ENCODE measurements at regions not wholly inside any gene's neighbourhood (a gene's known extent, or its start where the extent isn't known, plus 50 kb on each side); places are given as distances from the start of the nearest gene placed in this dataset.

DNA sequence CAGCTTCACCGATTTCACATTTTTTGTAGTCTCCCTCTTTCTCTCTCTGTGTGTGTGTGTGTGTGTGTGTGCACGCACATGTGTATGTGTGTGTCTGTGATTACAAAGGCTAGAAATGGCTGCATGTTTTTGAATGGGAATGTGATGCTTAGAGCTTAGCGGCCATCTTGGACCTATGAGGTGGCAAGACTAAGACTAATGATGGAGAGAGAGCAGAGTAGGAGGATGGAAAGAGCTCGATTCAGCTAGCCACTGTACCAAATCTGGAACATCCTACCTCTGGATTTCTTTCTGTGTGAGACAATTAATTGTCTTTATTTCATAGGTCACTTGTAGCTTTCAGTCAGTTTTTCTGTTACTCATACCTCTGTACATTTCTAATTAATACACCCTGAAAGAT lies 205.1 kb downstream of the PCSK1 start:
- Histone ChIP-seq H3K9ac (peak overlapping the region; percentile 59; the same call in 1 of the 2 replicates), H3K27ac (ENCODE audit: low read depth in 2 of 2, low read length in 1 of 2) (peak overlapping the region; percentile 86 to 88; a peak in 3 of 4 replicates), H3K27me3 (ENCODE audit: insufficient read depth) (no peaks in the 10 kb centered on the region), H3F3A (replicated peaks; ENCODE audit: insufficient read depth) (peaks cover 20% of the 10 kb centered on the region), H3K9me3 (no peaks in the 10 kb centered on the region), H3K9me2 (no peaks in the 10 kb centered on the region), H2AFZ (ENCODE audit: low read depth) (no peak overlapping the region), H3K4me1 (ENCODE audit: control insufficient read depth in 1 of 2, insufficient read depth in 2 of 2, low read depth in 1 of 2, low read length in 1 of 2) (peaks cover 0 to 8% of the 10 kb centered on the region in 2 experiments; a peak in 1 of 4 replicates), H3K36me3 (replicated peaks in 1 of 2; ENCODE audit: control insufficient read depth in 1 of 2, insufficient read depth in 2 of 2, low read length in 1 of 2) (no peaks in the 10 kb centered on the region), H3K4me3 (ENCODE audit: low read depth in 2 of 2, low read length in 1 of 2) (no peak overlapping the region), H4K20me1 (ENCODE audit: insufficient read depth) (no peaks in the 10 kb centered on the region), H3K79me2 (ENCODE audit: insufficient read depth) (no peaks in the 10 kb centered on the region), H3K4me2 (no peak overlapping the region)
- ChIA-PET POLR2A (no interaction called here), CTCF (interaction anchor here (1.0 kb wide), 1 partner anchor 16 kb away, joined by 3 read pairs; no protein-coding TSS in a partner anchor)
- no peak for DNase-seq
- 94% methylated on average over 4 of the region's 4 CpGs for WGBS (ENCODE audit: low lambda C conversion rate)
- TF ChIP-seq EP300 (IDR thresholded peaks at IDR 0.05; ENCODE audit: borderline replicate concordance in 1 of 2, low read depth in 1 of 2, low read length in 1 of 2), result no peak
- TF ChIP-seq YY1 (IDR thresholded peaks at IDR 0.05; ENCODE audit: low read depth), result peak; percentile 54; the same call in 1 of the 2 replicates

DNA sequence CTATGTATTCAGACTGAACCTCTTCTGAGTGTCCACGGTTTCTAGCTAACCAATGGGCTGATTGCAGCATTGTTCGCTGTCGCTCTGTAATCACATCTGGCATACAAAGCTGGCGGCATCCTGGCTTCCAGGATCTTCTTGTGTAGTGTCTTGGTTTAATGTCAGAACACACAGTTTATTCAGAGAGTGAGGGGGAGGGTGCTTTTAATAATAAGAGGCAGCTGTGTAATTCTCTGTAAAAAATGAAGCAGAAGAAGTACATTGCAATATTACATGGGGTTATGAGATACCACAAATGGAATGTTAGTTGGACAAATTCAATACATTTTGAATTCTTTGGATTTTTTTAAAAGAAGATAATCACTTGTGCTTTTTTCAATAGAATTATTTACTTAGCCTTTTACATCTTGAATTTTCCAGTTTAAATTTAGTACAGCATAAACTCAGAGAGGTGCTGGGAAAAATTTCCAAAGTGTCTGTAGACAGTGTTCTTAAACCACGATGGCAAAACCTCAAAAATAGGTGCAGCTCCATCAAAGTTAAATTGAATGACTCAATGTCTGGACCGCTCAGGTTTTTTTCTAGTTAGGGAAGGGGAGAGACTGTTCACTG lies 206.0 kb downstream of the PCSK1 start:
- DNase-seq, result no peak
- Histone ChIP-seq H3K9ac (peak overlapping the region; percentile 59), H3F3A (replicated peaks; ENCODE audit: insufficient read depth) (peaks cover 20% of the 10 kb centered on the region), H3K27me3 (ENCODE audit: insufficient read depth) (no peaks in the 10 kb centered on the region), H3K79me2 (ENCODE audit: insufficient read depth) (no peaks in the 10 kb centered on the region), H3K9me3 (no peaks in the 10 kb centered on the region), H3K9me2 (no peaks in the 10 kb centered on the region), H3K4me3 (ENCODE audit: low read depth in 2 of 2, low read length in 1 of 2) (peak overlapping the region in 1 of 2 experiments; percentile 21; a peak in 1 of 4 replicates), H2AFZ (ENCODE audit: low read depth) (peak overlapping the region; percentile 30; the same call in 1 of the 2 replicates), H3K4me2 (peak overlapping the region; percentile 54), H4K20me1 (ENCODE audit: insufficient read depth) (no peaks in the 10 kb centered on the region), H3K27ac (ENCODE audit: low read depth in 2 of 2, low read length in 1 of 2) (peak overlapping the region; percentile 86 to 88), H3K4me1 (ENCODE audit: control insufficient read depth in 1 of 2, insufficient read depth in 2 of 2, low read depth in 1 of 2, low read length in 1 of 2) (peaks cover 0 to 8% of the 10 kb centered on the region in 2 experiments; a peak in 1 of 4 replicates), H3K36me3 (replicated peaks in 1 of 2; ENCODE audit: control insufficient read depth in 1 of 2, insufficient read depth in 2 of 2, low read length in 1 of 2) (no peaks in the 10 kb centered on the region)
- 14% methylated on average over 6 of the region's 6 CpGs for WGBS (ENCODE audit: low lambda C conversion rate)
- ChIA-PET POLR2A (no interaction called here), CTCF (interaction anchor here (1.0 kb wide), 1 partner anchor 17 kb away, joined by 3 read pairs; no protein-coding TSS in a partner anchor)
- TF ChIP-seq SIN3A (IDR thresholded peaks at IDR 0.05; ENCODE audit: borderline replicate concordance, low read depth, low read length) (no peak), FOXM1 (IDR thresholded peaks at IDR 0.05; ENCODE audit: low read depth) (peak; percentile 75), JUND (IDR thresholded peaks at IDR 0.05) (peak; percentile 56), POLR2AphosphoS5 (IDR thresholded peaks at IDR 0.05; ENCODE audit: low read depth, low read length) (peak; percentile 68; the same call in 1 of the 2 replicates), EP300 (IDR thresholded peaks at IDR 0.05; ENCODE audit: borderline replicate concordance in 1 of 2, low read depth in 1 of 2, low read length in 1 of 2) (peak in 1 of 2 experiments; percentile 93; a peak in 2 of 4 replicates), RCOR1 (IDR thresholded peaks at IDR 0.05; ENCODE audit: low read length) (no peak), FOXJ3 (CRISPR knock-in tag; IDR thresholded peaks at IDR 0.05) (no peak), MXI1 (IDR thresholded peaks at IDR 0.05; ENCODE audit: low read depth, low read length) (no peak), MEF2A (IDR thresholded peaks at IDR 0.05; ENCODE audit: borderline replicate concordance, low read depth) (peak; percentile 70), TEAD4 (IDR thresholded peaks at IDR 0.05; ENCODE audit: borderline replicate concordance, insufficient read depth) (peak; percentile 82), TCF12 (IDR thresholded peaks at IDR 0.05) (peak; percentile 97), ELF1 (IDR thresholded peaks at IDR 0.05) (no peak), RAD21 (IDR thresholded peaks at IDR 0.05; ENCODE audit: low read length) (no peak), GABPA (IDR thresholded peaks at IDR 0.05; ENCODE audit: low read depth) (no peak; the same call in 1 of the 2 replicates), FOSL2 (IDR thresholded peaks at IDR 0.05; ENCODE audit: borderline replicate concordance, low read depth) (peak; percentile 63; the same call in 1 of the 2 replicates), GATA2 (CRISPR knock-in tag; IDR thresholded peaks at IDR 0.05) (no peak), CHD2 (IDR thresholded peaks at IDR 0.05; ENCODE audit: low read length, partially characterized antibody) (no peak), RXRA (IDR thresholded peaks at IDR 0.05; ENCODE audit: borderline replicate concordance, low read depth) (peak; percentile 68), NFIC (IDR thresholded peaks at IDR 0.05; ENCODE audit: borderline replicate concordance) (peak; percentile 56; the same call in 1 of the 2 replicates), NRF1 (IDR thresholded peaks at IDR 0.05; ENCODE audit: low read depth, low read length) (no peak), TAF1 (IDR thresholded peaks at IDR 0.05; ENCODE audit: borderline replicate concordance, low read depth, low read length) (peak; percentile 30; the same call in 1 of the 2 replicates)
- TF ChIP-seq, protein P1, sequence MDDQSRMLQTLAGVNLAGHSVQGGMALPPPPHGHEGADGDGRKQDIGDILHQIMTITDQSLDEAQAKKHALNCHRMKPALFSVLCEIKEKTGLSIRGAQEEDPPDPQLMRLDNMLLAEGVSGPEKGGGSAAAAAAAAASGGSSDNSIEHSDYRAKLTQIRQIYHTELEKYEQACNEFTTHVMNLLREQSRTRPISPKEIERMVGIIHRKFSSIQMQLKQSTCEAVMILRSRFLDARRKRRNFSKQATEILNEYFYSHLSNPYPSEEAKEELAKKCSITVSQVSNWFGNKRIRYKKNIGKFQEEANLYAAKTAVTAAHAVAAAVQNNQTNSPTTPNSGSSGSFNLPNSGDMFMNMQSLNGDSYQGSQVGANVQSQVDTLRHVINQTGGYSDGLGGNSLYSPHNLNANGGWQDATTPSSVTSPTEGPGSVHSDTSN (IDR thresholded peaks at IDR 0.05), result peak; percentile 71
- TF ChIP-seq, protein P2, sequence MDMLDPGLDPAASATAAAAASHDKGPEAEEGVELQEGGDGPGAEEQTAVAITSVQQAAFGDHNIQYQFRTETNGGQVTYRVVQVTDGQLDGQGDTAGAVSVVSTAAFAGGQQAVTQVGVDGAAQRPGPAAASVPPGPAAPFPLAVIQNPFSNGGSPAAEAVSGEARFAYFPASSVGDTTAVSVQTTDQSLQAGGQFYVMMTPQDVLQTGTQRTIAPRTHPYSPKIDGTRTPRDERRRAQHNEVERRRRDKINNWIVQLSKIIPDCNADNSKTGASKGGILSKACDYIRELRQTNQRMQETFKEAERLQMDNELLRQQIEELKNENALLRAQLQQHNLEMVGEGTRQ (IDR thresholded peaks at IDR 0.05; ENCODE audit: borderline replicate concordance, low read depth, low read length), result no peak
- TF ChIP-seq, protein P3, sequence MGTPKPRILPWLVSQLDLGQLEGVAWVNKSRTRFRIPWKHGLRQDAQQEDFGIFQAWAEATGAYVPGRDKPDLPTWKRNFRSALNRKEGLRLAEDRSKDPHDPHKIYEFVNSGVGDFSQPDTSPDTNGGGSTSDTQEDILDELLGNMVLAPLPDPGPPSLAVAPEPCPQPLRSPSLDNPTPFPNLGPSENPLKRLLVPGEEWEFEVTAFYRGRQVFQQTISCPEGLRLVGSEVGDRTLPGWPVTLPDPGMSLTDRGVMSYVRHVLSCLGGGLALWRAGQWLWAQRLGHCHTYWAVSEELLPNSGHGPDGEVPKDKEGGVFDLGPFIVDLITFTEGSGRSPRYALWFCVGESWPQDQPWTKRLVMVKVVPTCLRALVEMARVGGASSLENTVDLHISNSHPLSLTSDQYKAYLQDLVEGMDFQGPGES (IDR thresholded peaks at IDR 0.05; ENCODE audit: low read depth, low read length), result no peak
- TF ChIP-seq, protein P4, sequence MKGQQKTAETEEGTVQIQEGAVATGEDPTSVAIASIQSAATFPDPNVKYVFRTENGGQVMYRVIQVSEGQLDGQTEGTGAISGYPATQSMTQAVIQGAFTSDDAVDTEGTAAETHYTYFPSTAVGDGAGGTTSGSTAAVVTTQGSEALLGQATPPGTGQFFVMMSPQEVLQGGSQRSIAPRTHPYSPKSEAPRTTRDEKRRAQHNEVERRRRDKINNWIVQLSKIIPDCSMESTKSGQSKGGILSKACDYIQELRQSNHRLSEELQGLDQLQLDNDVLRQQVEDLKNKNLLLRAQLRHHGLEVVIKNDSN (IDR thresholded peaks at IDR 0.05; ENCODE audit: borderline replicate concordance, low read depth), result no peak

All from SK-N-SH (cell line).